Prostate gland (tissue), 2 donors: ENCODE measurements at regions not wholly inside any gene's neighbourhood (a gene's known extent, or its start where the extent isn't known, plus 50 kb on each side); places are given as distances from the start of the nearest gene placed in this dataset.

ENCODE experiments used
- DNase-seq: peaks from one replicate; pipeline ENCODE4 v3.0.0-alpha.2; 2019; ENCODE audit warnings: low spot score
- H3K27ac ChIP-seq, 2 donors: fragments of 200-600 bp; sonication (generic); 2 replicates each; pipeline ENCODE4 v1.5.1; 2017 to 2019
- H3K27me3 ChIP-seq: fragments of 200-600 bp; sonication (generic); replicated peaks from 2 replicates; pipeline ENCODE4 v1.5.1; 2019; ENCODE audit not compliant: insufficient read depth
- H3K36me3 ChIP-seq, 2 donors: fragments of 200-600 bp; sonication (generic); 1 replicate in 1 of 2; 2 replicates in 1 of 2; pipeline versions ENCODE4 v1.5.1 to v1.8.1; 2017 to 2019
- H3K4me1 ChIP-seq: fragments of 200-600 bp; sonication (generic); replicated peaks from 2 replicates; pipeline ENCODE4 v1.5.1; 2019
- H3K4me3 ChIP-seq, 2 donors: fragments of 200-600 bp; sonication (generic); 2 replicates each; pipeline ENCODE4 v1.5.1; 2017 to 2019
- H3K9me3 ChIP-seq: fragments of 200-600 bp; sonication (generic); 2 replicates; pipeline ENCODE4 v1.5.1; 2017
- POLR2A ChIP-seq: fragments of 450-650 bp; IDR thresholded peaks from one replicate; pipeline ENCODE4 v1.6.1; 2016; ENCODE audit warnings: antibody characterized with exemption, mild to moderate bottlenecking
- POLR2AphosphoS5 ChIP-seq: sonication (generic); formaldehyde crosslinking; IDR thresholded peaks from one replicate; pipeline ENCODE4 v1.6.1; 2017; ENCODE audit warnings: antibody characterized with exemption
- WGBS: methylation state at CpG from one replicate; pipeline ENCODE4 v1.1.5; 2018; 5-methylcytosine and 5-hydroxymethylcytosine counted together
- intact Hi-C: fragments of 100-400 bp; cut with DNase I; formaldehyde crosslinking; loops from one replicate; pipeline ENCODE4 v1.14.2; 2022
- TF ChIP-seq, protein P1 (sequence below), 4 experiments: fragments of 200-600 bp in 2 of 4; fragments of 450-650 bp in 2 of 4; sonication (generic) in 2 of 4; IDR thresholded peaks; 1 replicate in 3 of 4; 2 replicates in 1 of 4; pipeline ENCODE4 v1.5.1; 2016 to 2019; ENCODE audit warnings: antibody characterized with exemption in 4 of 4, mild to moderate bottlenecking in 2 of 4, moderate library complexity in 2 of 4

GRCh38 chr4:117623326-117623725 is 411.0 kb upstream of the NDST3 start:
- H3K27me3 ChIP-seq, result no peaks in the 10 kb centered on the region
- intact Hi-C loops, result no loop called here

GRCh38 chr4:117626664-117627063 is 407.6 kb upstream of the NDST3 start:
- H3K4me1 ChIP-seq, result no peaks in the 10 kb centered on the region
- DNase-seq, result no peak
- H3K27me3 ChIP-seq, result no peaks in the 10 kb centered on the region
- TF ChIP-seq, protein P1, sequence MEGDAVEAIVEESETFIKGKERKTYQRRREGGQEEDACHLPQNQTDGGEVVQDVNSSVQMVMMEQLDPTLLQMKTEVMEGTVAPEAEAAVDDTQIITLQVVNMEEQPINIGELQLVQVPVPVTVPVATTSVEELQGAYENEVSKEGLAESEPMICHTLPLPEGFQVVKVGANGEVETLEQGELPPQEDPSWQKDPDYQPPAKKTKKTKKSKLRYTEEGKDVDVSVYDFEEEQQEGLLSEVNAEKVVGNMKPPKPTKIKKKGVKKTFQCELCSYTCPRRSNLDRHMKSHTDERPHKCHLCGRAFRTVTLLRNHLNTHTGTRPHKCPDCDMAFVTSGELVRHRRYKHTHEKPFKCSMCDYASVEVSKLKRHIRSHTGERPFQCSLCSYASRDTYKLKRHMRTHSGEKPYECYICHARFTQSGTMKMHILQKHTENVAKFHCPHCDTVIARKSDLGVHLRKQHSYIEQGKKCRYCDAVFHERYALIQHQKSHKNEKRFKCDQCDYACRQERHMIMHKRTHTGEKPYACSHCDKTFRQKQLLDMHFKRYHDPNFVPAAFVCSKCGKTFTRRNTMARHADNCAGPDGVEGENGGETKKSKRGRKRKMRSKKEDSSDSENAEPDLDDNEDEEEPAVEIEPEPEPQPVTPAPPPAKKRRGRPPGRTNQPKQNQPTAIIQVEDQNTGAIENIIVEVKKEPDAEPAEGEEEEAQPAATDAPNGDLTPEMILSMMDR (IDR thresholded peaks at IDR 0.05), result no peak
- TF ChIP-seq POLR2AphosphoS5 (no peak), POLR2A (no peak)
- no peaks in the 10 kb centered on the region for H3K9me3 ChIP-seq
- H3K4me3 ChIP-seq, result no peak overlapping the region
- H3K36me3 ChIP-seq, result no peaks in the 10 kb centered on the region
- no peak overlapping the region for H3K27ac ChIP-seq
- WGBS, result 54% methylated on average over 4 of the region's 4 CpGs
- intact Hi-C loops, result no loop called here

More at GRCh38 chr4:117623326-117623725, 411.0 kb upstream of the NDST3 start:
- Histone ChIP-seq H3K9me3 (no peaks in the 10 kb centered on the region), H3K36me3 (no peaks in the 10 kb centered on the region), H3K27ac (no peak overlapping the region), H3K4me1 (no peaks in the 10 kb centered on the region), H3K4me3 (no peak overlapping the region)
- TF ChIP-seq POLR2A (no peak), POLR2AphosphoS5 (no peak)
- TF ChIP-seq, protein P1 (IDR thresholded peaks at IDR 0.05), result no peak
- WGBS, result 50% methylated on average over 1 of the region's 1 CpG
- DNase-seq, result no peak

- intact Hi-C loops, result no loop called here
- H3K36me3 ChIP-seq, result no peaks in the 10 kb centered on the region
- no peak for DNase-seq
- H3K27me3 ChIP-seq, result no peaks in the 10 kb centered on the region
- no peak overlapping the region for H3K27ac ChIP-seq
- no peaks in the 10 kb centered on the region for H3K4me1 ChIP-seq
- H3K4me3 ChIP-seq, result no peak overlapping the region
- 83% methylated on average over 1 of the region's 1 CpG for WGBS
- no peaks in the 10 kb centered on the region for H3K9me3 ChIP-seq
- TF ChIP-seq, protein P1 (IDR thresholded peaks at IDR 0.05), result no peak
- TF ChIP-seq POLR2A (no peak), POLR2AphosphoS5 (no peak)
These were observed 399.6 kb upstream of the NDST3 start for GRCh38 chr4:117634716-117635115.

DNA sequence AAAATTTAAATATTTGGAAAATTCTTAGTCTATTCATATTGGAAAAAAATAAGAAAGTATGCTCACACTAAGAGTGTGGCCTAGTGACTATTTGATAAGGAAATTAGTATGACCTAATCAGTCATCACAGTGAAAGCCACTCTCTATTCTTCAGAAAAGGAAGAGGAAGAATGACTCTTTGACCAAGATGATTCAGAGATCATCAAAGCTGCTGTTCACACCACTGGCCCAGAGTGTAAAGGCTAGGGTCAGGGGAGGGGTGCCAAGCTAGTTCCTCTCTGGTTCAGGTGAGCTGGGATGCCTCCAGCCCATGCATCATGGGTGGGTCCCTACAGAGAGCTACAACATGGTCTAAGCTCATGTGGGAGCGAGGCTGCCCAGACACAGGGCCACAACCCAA is 396.9 kb upstream of the NDST3 start:
- Histone ChIP-seq H3K27ac (no peak overlapping the region), H3K4me3 (no peak overlapping the region), H3K4me1 (no peaks in the 10 kb centered on the region), H3K27me3 (no peaks in the 10 kb centered on the region), H3K9me3 (no peaks in the 10 kb centered on the region), H3K36me3 (no peaks in the 10 kb centered on the region)
- DNase-seq, result no peak
- WGBS, result 88% methylated on average over 1 of the region's 1 CpG
- TF ChIP-seq POLR2A (no peak), POLR2AphosphoS5 (no peak)
- TF ChIP-seq, protein P1 (IDR thresholded peaks at IDR 0.05), result no peak
- intact Hi-C loops, result no loop called here

GRCh38 chr4:117640836-117641235 is 393.4 kb upstream of the NDST3 start:
- no peaks in the 10 kb centered on the region for H3K27me3 ChIP-seq
- no peak overlapping the region for H3K4me3 ChIP-seq
- DNase-seq, result no peak
- H3K9me3 ChIP-seq, result no peaks in the 10 kb centered on the region
- H3K27ac ChIP-seq, result no peak overlapping the region
- H3K4me1 ChIP-seq, result no peaks in the 10 kb centered on the region
- intact Hi-C loops, result no loop called here
- H3K36me3 ChIP-seq, result no peaks in the 10 kb centered on the region
- TF ChIP-seq, protein P1 (IDR thresholded peaks at IDR 0.05), result no peak
- no peak for TF ChIP-seq POLR2AphosphoS5
- no peak for TF ChIP-seq POLR2A
- 81% methylated on average over 1 of the region's 1 CpG for WGBS
